Mucosa of descending colon (tissue), 3 donors: ENCODE measurements at regions not wholly inside any gene's neighbourhood (a gene's known extent, or its start where the extent isn't known, plus 50 kb on each side); places are given as distances from the start of the nearest gene placed in this dataset.

Source experiments
- ATAC-seq: fragments of 200-7000 bp; cut with Tn5 transposase; one replicate; pipeline ENCODE4 v1.9.1; 2020; ENCODE audit warnings: mild to moderate bottlenecking, moderate library complexity
- DNase-seq, 3 donors: peaks; one replicate each; pipeline ENCODE4 v3.0.0-alpha.2; 2020
- H3K36me3 ChIP-seq: fragments of 200-600 bp; one replicate; pipeline ENCODE4 v1.8.0; 2021; ENCODE audit warnings: low read depth, mild to moderate bottlenecking
- H3K4me1 ChIP-seq: fragments of 200-600 bp; one replicate; pipeline ENCODE4 v1.8.0; 2021; ENCODE audit warnings: low read depth, mild to moderate bottlenecking
- H3K4me3 ChIP-seq: fragments of 200-600 bp; one replicate; pipeline ENCODE4 v1.8.0; 2021; ENCODE audit warnings: mild to moderate bottlenecking
- H3K9me3 ChIP-seq: fragments of 200-600 bp; one replicate; pipeline ENCODE4 v1.8.0; 2021; ENCODE audit warnings: mild to moderate bottlenecking
- CTCF ChIP-seq: fragments of 200-600 bp; IDR thresholded peaks from one replicate; pipeline ENCODE4 v1.8.0; 2022; ENCODE audit warnings: antibody characterized with exemption, mild to moderate bottlenecking
- intact Hi-C, 2 donors: fragments of 100-400 bp; cut with DNase I in 1 of 2; cut with micrococcal nuclease in 1 of 2; formaldehyde crosslinking; loops; one replicate each; pipeline versions ENCODE4 v1.11.0 to v1.11.1; 2022; cut with DNase I, micrococcal nuclease
- donor health status: DM: no; HTN: no; CAD: no; lungs with moderate emphysema.
- donor health status: DM: no; HTN: no; CAD: no.
- donor health status: DM: no; HTN: yes; CAD: no.

GRCh38 chr6:165899611-165900010, 236.6 kb upstream of the PDE10A start:
- Histone ChIP-seq H3K36me3 (no peaks in the 10 kb centered on the region), H3K4me1 (no peaks in the 10 kb centered on the region), H3K9me3 (no peaks in the 10 kb centered on the region), H3K4me3 (no peak overlapping the region)
- TF ChIP-seq CTCF = no peak
- intact Hi-C loops = no loop called here
- no peak for ATAC-seq
- no peak for DNase-seq

DNA sequence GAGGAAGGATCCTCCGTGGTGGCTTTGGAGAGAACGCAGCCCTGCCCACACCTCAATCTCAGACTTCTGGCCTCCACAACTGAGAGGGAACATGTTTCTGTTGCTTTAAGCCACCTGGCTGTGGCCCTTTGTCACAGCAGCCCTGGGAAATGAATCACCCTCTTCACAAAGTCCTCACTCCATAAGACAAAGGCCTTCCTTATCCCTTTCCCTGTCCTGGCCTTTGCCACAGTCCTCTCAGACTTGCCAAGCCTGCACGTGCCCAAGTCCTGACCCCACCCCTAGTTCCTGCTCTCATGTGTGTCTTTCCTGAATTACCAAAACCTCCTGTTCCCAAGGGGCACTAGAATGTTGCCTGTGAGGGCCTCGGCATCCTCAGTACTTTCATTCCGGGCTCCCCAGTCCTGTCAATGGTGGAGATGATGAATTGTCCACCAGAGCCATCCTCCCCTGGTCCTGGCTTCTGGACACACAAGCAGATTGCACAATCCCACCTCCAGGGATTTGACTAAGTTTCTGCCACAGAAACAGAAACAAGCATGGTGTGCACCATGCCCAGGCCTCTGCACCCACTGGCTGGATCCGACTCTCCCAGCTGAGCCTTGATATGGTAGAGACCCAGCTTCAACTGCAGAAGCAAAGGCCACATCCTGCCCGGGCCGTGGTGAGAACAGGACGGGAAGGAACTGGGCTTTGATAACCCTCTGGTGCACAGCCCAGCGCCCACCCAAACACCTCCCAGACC, 232.6 kb upstream of the PDE10A start:
- ATAC-seq (peak; percentile 37), DNase-seq (no peak)
- Histone ChIP-seq H3K36me3 (no peaks in the 10 kb centered on the region), H3K9me3 (no peaks in the 10 kb centered on the region), H3K4me3 (no peak overlapping the region), H3K4me1 (no peaks in the 10 kb centered on the region)
- intact Hi-C loops = no loop called here
- TF ChIP-seq CTCF = no peak

DNA sequence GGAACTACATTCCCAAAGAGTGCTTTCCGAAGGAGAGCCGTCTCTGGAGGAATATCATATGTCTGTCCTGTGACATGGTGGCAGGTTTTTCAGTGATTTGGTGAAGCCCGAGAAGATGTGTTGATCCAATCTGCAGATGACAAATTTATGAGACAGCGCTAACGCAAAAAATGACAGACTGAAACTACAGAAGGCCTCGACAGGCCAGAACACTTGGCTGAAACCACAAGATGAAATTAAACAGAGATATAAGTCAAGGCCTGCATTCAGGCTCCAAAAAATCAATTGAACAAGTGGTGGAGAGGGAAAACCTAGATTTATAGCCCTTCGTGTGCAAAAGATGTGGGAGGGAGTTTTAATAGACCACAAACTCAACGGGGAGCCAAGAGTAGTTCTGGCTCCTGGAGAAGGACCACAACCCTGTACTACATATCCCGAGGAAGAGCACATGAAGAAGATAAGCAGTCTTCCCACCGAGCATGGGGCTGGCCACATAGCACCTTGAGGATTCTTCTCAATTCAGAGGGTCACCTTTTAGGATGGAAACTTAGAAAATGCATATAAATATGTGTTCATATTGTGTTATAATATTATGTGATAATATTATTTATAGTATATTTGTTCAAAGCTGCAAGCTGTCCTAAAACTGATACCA, 231.3 kb upstream of the PDE10A start:
- Histone ChIP-seq H3K9me3 (no peaks in the 10 kb centered on the region), H3K4me1 (no peaks in the 10 kb centered on the region), H3K4me3 (no peak overlapping the region), H3K36me3 (no peaks in the 10 kb centered on the region)
- DNase-seq (no peak), ATAC-seq (no peak)
- no peak for TF ChIP-seq CTCF
- intact Hi-C loops = no loop called here

GRCh38 chr6:165893431-165893830, 230.4 kb upstream of the PDE10A start:
- Histone ChIP-seq H3K9me3 (no peaks in the 10 kb centered on the region), H3K4me1 (no peaks in the 10 kb centered on the region), H3K4me3 (no peak overlapping the region), H3K36me3 (no peaks in the 10 kb centered on the region)
- no peak for DNase-seq
- intact Hi-C loops = no loop called here
- TF ChIP-seq CTCF = no peak
- no peak for ATAC-seq

DNA sequence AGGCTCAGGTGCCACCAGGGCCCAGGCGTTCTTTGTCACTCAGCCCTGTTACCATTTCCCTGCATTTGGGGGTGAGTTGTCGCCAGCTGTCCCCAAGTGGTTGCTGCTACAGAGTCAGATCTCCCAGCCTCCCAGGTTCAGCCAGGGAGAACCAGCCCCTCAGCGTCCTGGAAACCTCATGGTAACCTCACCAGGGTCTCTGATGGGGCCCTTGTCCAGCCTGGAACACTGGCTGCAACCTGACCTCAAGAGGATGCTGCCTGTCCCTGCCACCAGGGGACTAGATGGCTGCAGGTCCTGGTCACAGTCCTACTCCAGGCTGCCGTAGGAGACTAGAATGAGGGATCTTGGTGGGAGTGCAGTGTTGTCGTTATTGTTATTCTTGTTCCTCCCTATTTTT, 228.3 kb upstream of the PDE10A start:
- intact Hi-C loops = no loop called here
- Histone ChIP-seq H3K4me1 (no peaks in the 10 kb centered on the region), H3K36me3 (no peaks in the 10 kb centered on the region), H3K4me3 (no peak overlapping the region), H3K9me3 (no peaks in the 10 kb centered on the region)
- TF ChIP-seq CTCF = no peak
- DNase-seq (no peak), ATAC-seq (no peak)
